ENCODE measurements at regions not wholly inside any gene's neighbourhood (a gene's known extent, or its start where the extent isn't known, plus 50 kb on each side); places are given as distances from the start of the nearest gene placed in this dataset.
"Not testable (repeated sequence)": the region's sequence is repeated elsewhere in the genome, so short reads cannot be mapped to it uniquely, and the experiment has no call there.

- DNase-seq (ENCODE audit: low spot score), result no peak
Measured at GRCh38 chr1:56267611-56268010, 311.8 kb downstream of the PLPP3 start.

GRCh38 chr1:56266359-56266758, 313.0 kb downstream of the PLPP3 start:
- DNase-seq (ENCODE audit: low spot score), result no peak

- DNase-seq (ENCODE audit: low spot score), result no peak
Measured at GRCh38 chr1:56265216-56265615, 314.1 kb downstream of the PLPP3 start.

GRCh38 chr1:56263908-56264307, 315.5 kb downstream of the PLPP3 start:
- DNase-seq (ENCODE audit: low spot score), result no peak

GRCh38 chr1:56258371-56258770, 321.0 kb downstream of the PLPP3 start:
- DNase-seq (ENCODE audit: low spot score), result no peak

GRCh38 chr1:56257726-56258125, 321.6 kb downstream of the PLPP3 start:
- DNase-seq (ENCODE audit: low spot score), result no peak

- no peak for DNase-seq (ENCODE audit: low spot score)
Measured at GRCh38 chr1:56256153-56257000, 323.0 kb downstream of the PLPP3 start.

- peak; percentile 65 for DNase-seq (ENCODE audit: low spot score)
Measured at GRCh38 chr1:56255516-56256152, 323.7 kb downstream of the PLPP3 start.

GRCh38 chr1:56254130-56254529, 325.2 kb downstream of the PLPP3 start:
- DNase-seq (ENCODE audit: low spot score), result no peak

- DNase-seq (ENCODE audit: low spot score), result no peak
Measured at GRCh38 chr1:56250809-56251208, 328.6 kb downstream of the PLPP3 start.

GRCh38 chr1:56249234-56249633, 330.1 kb downstream of the PLPP3 start:
- no peak for DNase-seq (ENCODE audit: low spot score)

- DNase-seq (ENCODE audit: low spot score), result no peak
Measured at GRCh38 chr1:56248138-56248537, 331.2 kb downstream of the PLPP3 start.

GRCh38 chr1:56246726-56247125, 332.6 kb downstream of the PLPP3 start:
- not testable (repeated sequence) for DNase-seq (ENCODE audit: low spot score)

GRCh38 chr1:56240400-56240799, 339.0 kb downstream of the PLPP3 start:
- no peak for DNase-seq (ENCODE audit: low spot score)

GRCh38 chr1:56237491-56238064, 341.8 kb downstream of the PLPP3 start:
- no peak for DNase-seq (ENCODE audit: low spot score)

- DNase-seq (ENCODE audit: low spot score), result no peak
Measured at GRCh38 chr1:56236688-56237087, 342.7 kb downstream of the PLPP3 start.

- DNase-seq (ENCODE audit: low spot score), result no peak
Measured at GRCh38 chr1:56235909-56236510, 343.4 kb downstream of the PLPP3 start.

GRCh38 chr1:56229186-56229585, 350.2 kb downstream of the PLPP3 start:
- DNase-seq (ENCODE audit: low spot score), result no peak

- DNase-seq (ENCODE audit: low spot score), result no peak
Measured at GRCh38 chr1:56227886-56228285, 351.5 kb downstream of the PLPP3 start.

- DNase-seq (ENCODE audit: low spot score), result no peak
Measured at GRCh38 chr1:56227401-56227800, 352.0 kb downstream of the PLPP3 start.

GRCh38 chr1:56225964-56226815, 353.2 kb downstream of the PLPP3 start:
- DNase-seq (ENCODE audit: low spot score), result no peak

- no peak for DNase-seq (ENCODE audit: low spot score)
Measured at GRCh38 chr1:56223968-56224367, 355.4 kb downstream of the PLPP3 start.
